Lung (tissue), 11 donors: ENCODE measurements at regions not wholly inside any gene's neighbourhood (a gene's known extent, or its start where the extent isn't known, plus 50 kb on each side); places are given as distances from the start of the nearest gene placed in this dataset.

ENCODE experiments used
- ATAC-seq: fragments of 200-7000 bp; cut with Tn5 transposase; one replicate; pipeline ENCODE4 v1.9.1; 2020; ENCODE audit warnings: moderate number of reproducible peaks; ENCODE audit not compliant: insufficient read depth, low FRiP score
- DNase-seq, 3 donors: peaks; one replicate each; pipeline ENCODE4 v3.0.0-alpha.2; 2013 to 2017
- H3K27ac ChIP-seq, 2 donors: one replicate each; pipeline ENCODE4 v1.5.1; 2013; ENCODE audit warnings: mild to moderate bottlenecking in 2 of 2, moderate library complexity in 2 of 2, control low read depth in 1 of 2, inconsistent platforms in 1 of 2, low read depth in 1 of 2, low read length in 1 of 2
- H3K27me3 ChIP-seq, 3 donors: one replicate each; pipeline ENCODE4 v1.5.1; 2013; ENCODE audit warnings: low read length in 2 of 3; ENCODE audit not compliant: control insufficient read depth in 3 of 3, insufficient read depth in 3 of 3
- H3K36me3 ChIP-seq, 4 donors: one replicate each; pipeline ENCODE4 v1.5.1; 2013; ENCODE audit warnings: low read length in 4 of 4, mild to moderate bottlenecking in 1 of 4, moderate library complexity in 1 of 4; ENCODE audit not compliant: control insufficient read depth in 4 of 4, insufficient read depth in 4 of 4
- H3K4me1 ChIP-seq, 5 donors: one replicate each; pipeline ENCODE4 v1.5.1; 2013; ENCODE audit warnings: low read length in 5 of 5, mild to moderate bottlenecking in 2 of 5, moderate library complexity in 1 of 5; ENCODE audit not compliant: control insufficient read depth in 5 of 5, insufficient read depth in 5 of 5
- H3K4me3 ChIP-seq: one replicate; pipeline ENCODE4 v1.5.1; 2013; ENCODE audit warnings: mild to moderate bottlenecking, control low read depth, moderate library complexity
- H3K9ac ChIP-seq, 2 donors: one replicate each; pipeline ENCODE4 v1.5.1; 2013; ENCODE audit warnings: low read length in 2 of 2, control low read depth in 1 of 2; ENCODE audit not compliant: insufficient read depth in 1 of 2
- H3K9me3 ChIP-seq, 4 donors: one replicate each; pipeline ENCODE4 v1.5.1; 2013; ENCODE audit warnings: low read length in 3 of 4, mild to moderate bottlenecking in 1 of 4, moderate library complexity in 1 of 4; ENCODE audit not compliant: control insufficient read depth in 4 of 4, insufficient read depth in 3 of 4
- CTCF ChIP-seq: IDR thresholded peaks from 2 replicates; pipeline ENCODE4 v1.5.1; 2012; ENCODE audit warnings: mild to moderate bottlenecking; ENCODE audit errors: control extremely low read depth, extremely low read depth
- WGBS, 2 donors: extraction: QIAGEN DNeasy Blood & Tissue Kit; methylation state at CpG; one replicate each; pipeline ENCODE4 v1.1.7; 2013; 5-methylcytosine and 5-hydroxymethylcytosine counted together
- donor health status: control.
- donor health status: control.
- donor health status: Bipolar disorder and iron deficiency.
- donor health status: healthy.
- donor health status: DM: yes; HTN: yes; CAD: no.

- Histone ChIP-seq H3K9ac (no peak overlapping the region), H3K27ac (no peak overlapping the region), H3K36me3 (no peaks in the 10 kb centered on the region), H3K27me3 (no peaks in the 10 kb centered on the region), H3K4me3 (no peak overlapping the region), H3K9me3 (peaks cover 0 to 1% (median 0%) of the 10 kb centered on the region in 4 donors), H3K4me1 (no peaks in the 10 kb centered on the region)
- ATAC-seq = no peak
- TF ChIP-seq CTCF = no peak
- 80 to 82% methylated on average over 3 of the region's 3 CpGs for WGBS, 2 donors
- no peak for DNase-seq
Observed at GRCh38 chr6:164750128-164750527, 559.3 kb downstream of the C6orf118 start.

- Histone ChIP-seq H3K9ac (peak overlapping the region in 1 of 2 donors; percentile 56), H3K4me3 (no peak overlapping the region), H3K36me3 (no peaks in the 10 kb centered on the region), H3K27ac (no peak overlapping the region), H3K27me3 (no peaks in the 10 kb centered on the region), H3K9me3 (peaks cover 0 to 1% (median 0%) of the 10 kb centered on the region in 4 donors), H3K4me1 (no peaks in the 10 kb centered on the region)
- no peak for ATAC-seq
- 48 to 70% methylated on average over 9 of the region's 9 CpGs for WGBS, 2 donors
- no peak for TF ChIP-seq CTCF
- peak in 1 of 3 donors; percentile 12 for DNase-seq
Observed at GRCh38 chr6:164749221-164750064, 560.0 kb downstream of the C6orf118 start.

GRCh38 chr6:164744301-164744700 lies 565.1 kb downstream of the C6orf118 start:
- 86 to 87% methylated on average over 4 of the region's 4 CpGs for WGBS, 2 donors
- no peaks in the 10 kb centered on the region for H3K36me3 ChIP-seq
- no peaks in the 10 kb centered on the region for H3K27me3 ChIP-seq
- no peak overlapping the region for H3K27ac ChIP-seq
- no peak overlapping the region for H3K4me3 ChIP-seq
- H3K9ac ChIP-seq = no peak overlapping the region
- no peaks in the 10 kb centered on the region for H3K4me1 ChIP-seq
- no peaks in the 10 kb centered on the region for H3K9me3 ChIP-seq
- ATAC-seq (no peak), DNase-seq (no peak)
- no peak for TF ChIP-seq CTCF
